ENCODE measurements at regions not wholly inside any gene's neighbourhood (a gene's known extent, or its start where the extent isn't known, plus 50 kb on each side); places are given as distances from the start of the nearest gene placed in this dataset.

DNA sequence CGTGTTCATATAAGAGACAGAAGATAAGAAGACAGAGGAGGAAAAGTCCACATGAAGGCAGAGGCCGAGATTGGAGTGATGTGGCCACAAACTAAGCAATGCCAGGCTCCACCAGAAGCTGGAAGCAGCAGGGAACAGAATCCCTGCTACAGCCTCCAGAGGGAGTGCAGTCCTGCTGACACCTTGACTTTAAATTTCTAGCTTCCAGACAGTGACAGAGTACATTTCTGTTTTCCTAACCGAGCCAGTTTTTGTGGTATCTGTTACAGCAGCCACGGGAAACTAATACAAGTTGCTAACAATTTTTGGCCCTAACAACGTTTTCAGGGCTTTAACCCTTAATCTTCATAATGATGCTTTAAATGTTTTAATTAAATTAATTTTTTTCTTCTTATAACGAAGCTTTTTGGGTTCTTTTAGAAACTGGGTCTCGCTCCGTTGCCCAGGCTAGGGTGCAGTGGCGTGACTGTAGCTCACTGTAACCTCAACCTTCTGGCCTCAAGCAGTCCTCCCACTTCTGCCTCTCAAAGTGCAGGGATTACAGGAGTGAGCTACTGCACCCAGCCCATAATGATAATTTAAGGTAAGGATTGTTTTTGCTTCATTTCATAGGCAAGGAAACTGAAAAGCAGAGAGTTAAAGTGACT lies 202.3 kb upstream of the PROK2 start:
- WGBS (ENCODE audit: extremely low coverage, insufficient read length, low lambda C conversion rate): no CpG with 5 or more reads among the region's 9 CpGs
- Histone ChIP-seq H3K79me2 (ENCODE audit: insufficient read depth, low read length) (no peaks in the 10 kb centered on the region), H3K18ac (ENCODE audit: insufficient read length, low read depth, low read length) (no peak overlapping the region), H3K14ac (ENCODE audit: insufficient read depth, low read length) (no peak overlapping the region), H3K9ac (ENCODE audit: extremely low read depth, insufficient read length, low read length) (no peak overlapping the region), H4K5ac (ENCODE audit: insufficient read length, low read depth, low read length) (no peak overlapping the region), H3K56ac (ENCODE audit: insufficient read length, low read depth, low read length) (no peak overlapping the region), H4K8ac (replicated peaks; ENCODE audit: insufficient read length, low read depth, low read length) (no peak overlapping the region), H2BK20ac (ENCODE audit: low read depth, low read length, poor library complexity, severe bottlenecking) (no peak overlapping the region), H3K27me3 (ENCODE audit: insufficient read depth, low read length) (no peaks in the 10 kb centered on the region; the same call in 1 of the 2 replicates), H3K27ac (ENCODE audit: insufficient read length, low read depth, low read length) (no peak overlapping the region), H4K20me1 (ENCODE audit: control insufficient read depth, insufficient read depth, insufficient read length) (no peaks in the 10 kb centered on the region), H2BK12ac (ENCODE audit: insufficient read length, low read depth, low read length) (no peak overlapping the region), H3K23ac (ENCODE audit: insufficient read length, low read depth, low read length) (no peak overlapping the region), H2BK15ac (ENCODE audit: low read depth, low read length) (no peak overlapping the region), H3K9me3 (ENCODE audit: control insufficient read depth, low read depth, low read length) (peaks cover 5% of the 10 kb centered on the region), H3K4ac (ENCODE audit: low read depth, low read length) (no peak overlapping the region), H3K79me1 (ENCODE audit: insufficient read depth, low read depth, low read length, poor library complexity, severe bottlenecking) (no peaks in the 10 kb centered on the region), H4K91ac (ENCODE audit: insufficient read length, low read depth, low read length) (no peak overlapping the region), H2BK5ac (ENCODE audit: insufficient read length, low read length) (no peak overlapping the region), H3K23me2 (ENCODE audit: insufficient read length, low read depth, low read length, poor library complexity, severe bottlenecking) (no peaks in the 10 kb centered on the region), H2AFZ (ENCODE audit: low read length) (no peak overlapping the region), H2AK5ac (ENCODE audit: insufficient read length, low read length) (no peak overlapping the region), H3K4me1 (ENCODE audit: insufficient read depth, low read length) (peaks cover 3% of the 10 kb centered on the region; the same call in 1 of the 2 replicates), H3T11ph (ENCODE audit: low read length) (no peak overlapping the region), H2BK120ac (ENCODE audit: low read depth, low read length, poor library complexity, severe bottlenecking) (no peak overlapping the region), H3K4me2 (ENCODE audit: insufficient read depth, insufficient read length, low read length) (no peak overlapping the region)
- TF ChIP-seq, protein P1, sequence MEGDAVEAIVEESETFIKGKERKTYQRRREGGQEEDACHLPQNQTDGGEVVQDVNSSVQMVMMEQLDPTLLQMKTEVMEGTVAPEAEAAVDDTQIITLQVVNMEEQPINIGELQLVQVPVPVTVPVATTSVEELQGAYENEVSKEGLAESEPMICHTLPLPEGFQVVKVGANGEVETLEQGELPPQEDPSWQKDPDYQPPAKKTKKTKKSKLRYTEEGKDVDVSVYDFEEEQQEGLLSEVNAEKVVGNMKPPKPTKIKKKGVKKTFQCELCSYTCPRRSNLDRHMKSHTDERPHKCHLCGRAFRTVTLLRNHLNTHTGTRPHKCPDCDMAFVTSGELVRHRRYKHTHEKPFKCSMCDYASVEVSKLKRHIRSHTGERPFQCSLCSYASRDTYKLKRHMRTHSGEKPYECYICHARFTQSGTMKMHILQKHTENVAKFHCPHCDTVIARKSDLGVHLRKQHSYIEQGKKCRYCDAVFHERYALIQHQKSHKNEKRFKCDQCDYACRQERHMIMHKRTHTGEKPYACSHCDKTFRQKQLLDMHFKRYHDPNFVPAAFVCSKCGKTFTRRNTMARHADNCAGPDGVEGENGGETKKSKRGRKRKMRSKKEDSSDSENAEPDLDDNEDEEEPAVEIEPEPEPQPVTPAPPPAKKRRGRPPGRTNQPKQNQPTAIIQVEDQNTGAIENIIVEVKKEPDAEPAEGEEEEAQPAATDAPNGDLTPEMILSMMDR (conservative IDR thresholded peaks at IDR 0.05): peak; percentile 61; the same call in 2 of the 3 replicates
- Mint-ChIP-seq H3K4me1 (peaks cover 6% of the 10 kb centered on the region in 2 experiments), H3K27ac (no peak overlapping the region), H3K27me3 (ENCODE audit: low read depth) (no peaks in the 10 kb centered on the region), H3K9me3 (peaks cover 0 to 4% of the 10 kb centered on the region in 2 experiments; a peak in 1 of 5 replicates), H3K36me3 (ENCODE audit: insufficient read depth in 1 of 3, low read depth in 3 of 3) (peaks cover 0 to 5% (median 3%) of the 10 kb centered on the region in 3 experiments; a peak in 3 of 7 replicates), H3K4me3 (no peak overlapping the region)
- peak; percentile 55 for DNase-seq

Data from H9 (cell line).